ENCODE measurements at regions not wholly inside any gene's neighbourhood (a gene's known extent, or its start where the extent isn't known, plus 50 kb on each side); places are given as distances from the start of the nearest gene placed in this dataset.
"Not testable (repeated sequence)": the region's sequence is repeated elsewhere in the genome, so short reads cannot be mapped to it uniquely, and the experiment has no call there.

DNA sequence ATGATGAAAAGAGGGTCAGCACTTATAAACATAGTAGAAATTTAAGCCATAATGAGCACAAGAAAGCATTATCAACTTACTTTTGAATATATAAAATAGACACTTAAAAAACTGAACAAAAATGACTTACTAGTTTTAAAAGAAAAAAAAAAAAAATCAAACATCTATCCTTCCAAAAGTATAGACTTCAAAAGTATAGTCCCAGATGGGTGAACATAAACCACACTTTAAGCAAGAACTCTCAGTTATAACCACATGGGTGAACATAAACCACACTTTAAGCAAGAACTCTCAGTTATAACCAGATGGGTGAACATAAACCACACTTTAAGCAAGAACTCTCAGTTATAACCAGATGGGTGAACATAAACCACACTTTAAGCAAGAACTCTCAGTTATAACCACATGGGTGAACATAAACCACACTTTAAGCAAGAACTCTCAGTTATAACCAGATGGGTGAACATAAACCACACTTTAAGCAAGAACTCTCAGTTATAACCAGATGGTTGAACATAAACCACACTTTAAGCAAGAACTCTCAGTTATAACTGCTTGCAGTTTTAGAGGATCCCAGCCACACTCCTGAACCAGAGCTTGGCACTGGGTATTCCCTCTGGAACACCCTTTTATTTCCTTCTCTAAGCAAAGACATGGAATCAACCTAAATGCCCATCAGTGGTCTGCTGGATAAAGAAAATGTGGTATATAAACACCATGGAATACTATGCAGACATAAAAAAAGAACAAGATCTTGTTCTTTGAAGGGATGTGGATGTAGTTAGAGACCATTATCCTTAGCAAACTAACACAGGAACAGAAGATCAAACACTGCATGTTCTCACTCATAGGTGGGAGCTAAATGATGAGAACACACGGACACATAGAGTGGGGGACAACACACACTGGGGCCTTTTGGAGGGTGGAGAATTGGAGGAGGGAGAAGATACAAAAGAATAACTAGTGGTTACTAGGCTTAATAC is 82.6 kb upstream of the AGAP9 start:
- H3K36me3 ChIP-seq; intact Hi-C loops (cut with DNase I); ATAC-seq; DNase-seq; H3K9me3 ChIP-seq; H3K4me1 ChIP-seq; H3K27me3 ChIP-seq; H3K27ac ChIP-seq; H3K4me3 ChIP-seq: not testable (repeated sequence)

DNA sequence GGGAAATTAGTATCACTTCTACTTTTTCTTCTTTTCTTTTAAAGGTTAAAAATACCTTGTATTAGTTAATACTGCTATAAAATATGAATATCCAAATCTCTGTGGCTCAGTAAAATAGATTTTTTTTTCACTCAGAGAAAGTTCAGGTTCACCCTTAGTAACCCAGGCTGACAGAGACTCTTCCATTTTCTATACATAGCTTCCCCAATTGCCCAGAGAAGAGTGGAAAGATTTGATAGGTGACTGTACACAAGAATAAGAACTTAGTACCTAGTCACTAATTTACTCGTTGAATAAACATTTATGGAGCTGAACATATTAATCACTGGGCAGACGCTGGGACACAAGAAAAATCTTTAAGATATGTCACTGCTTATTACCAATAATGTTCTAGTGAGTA is 77.2 kb upstream of the AGAP9 start:
- H3K27me3 ChIP-seq; intact Hi-C loops (cut with DNase I); H3K4me3 ChIP-seq; H3K36me3 ChIP-seq; ATAC-seq; H3K9me3 ChIP-seq; H3K27ac ChIP-seq; DNase-seq; H3K4me1 ChIP-seq: not testable (repeated sequence)

DNA sequence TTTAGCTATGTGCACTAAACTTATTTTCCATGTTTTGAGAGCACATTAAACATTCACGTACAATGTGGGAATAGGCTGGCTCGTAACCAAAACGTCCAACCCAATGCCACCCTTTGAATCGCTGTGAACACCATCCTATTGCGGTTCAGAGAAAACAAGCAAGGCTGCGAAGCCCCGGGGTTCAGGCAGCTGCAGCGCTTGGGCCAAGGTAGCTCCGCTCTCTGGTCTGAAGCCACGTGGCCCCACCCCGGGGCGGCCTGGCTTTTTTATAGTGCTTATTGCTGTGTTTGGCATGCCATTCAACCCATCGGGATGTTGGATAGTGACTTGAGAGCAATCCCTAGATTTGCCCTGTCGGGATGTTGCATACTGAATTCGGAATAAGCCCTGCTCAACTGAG is 76.7 kb upstream of the AGAP9 start:
- intact Hi-C loops (cut with DNase I); H3K27ac ChIP-seq; H3K27me3 ChIP-seq; ATAC-seq; H3K9me3 ChIP-seq; H3K4me1 ChIP-seq; DNase-seq; H3K4me3 ChIP-seq; H3K36me3 ChIP-seq: not testable (repeated sequence)

DNA sequence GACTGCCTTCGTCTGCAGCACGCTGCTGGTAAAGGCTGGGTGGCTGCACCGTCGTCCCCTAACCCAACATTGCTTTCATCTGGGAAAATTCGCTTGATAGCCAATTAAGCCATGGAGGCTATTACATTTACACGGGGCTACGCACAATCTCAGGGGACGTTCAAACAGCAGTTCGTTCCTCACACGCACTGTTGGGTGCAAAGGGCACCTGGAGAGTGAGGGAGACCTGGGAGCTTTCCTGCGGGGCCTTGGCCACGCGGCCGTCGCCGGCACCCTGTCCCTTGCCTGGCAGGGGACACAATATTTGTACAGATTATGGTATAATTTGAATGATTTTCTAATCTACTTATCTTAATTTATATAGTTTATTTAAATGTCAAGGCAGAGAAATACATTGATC is 76.2 kb upstream of the AGAP9 start:
- H3K9me3 ChIP-seq; H3K4me3 ChIP-seq; H3K36me3 ChIP-seq; H3K27ac ChIP-seq; DNase-seq; intact Hi-C loops (cut with DNase I); H3K4me1 ChIP-seq; ATAC-seq; H3K27me3 ChIP-seq: not testable (repeated sequence)

DNA sequence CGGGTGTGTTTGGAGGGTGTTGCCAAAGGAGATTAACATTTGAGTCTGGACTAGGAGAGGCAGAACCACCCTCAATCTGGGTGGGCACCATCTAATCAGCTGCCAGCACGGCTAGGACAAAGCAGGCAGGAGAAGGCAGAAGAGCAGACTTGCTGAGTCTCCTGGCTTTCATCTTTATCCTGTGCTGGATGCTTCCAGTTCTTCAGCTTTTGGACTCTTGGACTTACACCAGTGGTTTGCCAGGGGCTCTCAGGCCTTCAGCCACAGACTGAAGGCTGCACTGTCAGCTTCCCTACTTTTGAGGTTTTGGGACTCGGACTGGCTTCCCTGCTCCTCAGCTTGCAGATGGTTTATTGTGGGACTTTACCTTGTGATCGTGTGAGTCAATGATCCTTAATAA is 70.4 kb upstream of the AGAP9 start:
- ATAC-seq; H3K4me3 ChIP-seq; H3K36me3 ChIP-seq; H3K4me1 ChIP-seq; DNase-seq; H3K27ac ChIP-seq; H3K9me3 ChIP-seq; intact Hi-C loops (cut with DNase I); H3K27me3 ChIP-seq: not testable (repeated sequence)

DNA sequence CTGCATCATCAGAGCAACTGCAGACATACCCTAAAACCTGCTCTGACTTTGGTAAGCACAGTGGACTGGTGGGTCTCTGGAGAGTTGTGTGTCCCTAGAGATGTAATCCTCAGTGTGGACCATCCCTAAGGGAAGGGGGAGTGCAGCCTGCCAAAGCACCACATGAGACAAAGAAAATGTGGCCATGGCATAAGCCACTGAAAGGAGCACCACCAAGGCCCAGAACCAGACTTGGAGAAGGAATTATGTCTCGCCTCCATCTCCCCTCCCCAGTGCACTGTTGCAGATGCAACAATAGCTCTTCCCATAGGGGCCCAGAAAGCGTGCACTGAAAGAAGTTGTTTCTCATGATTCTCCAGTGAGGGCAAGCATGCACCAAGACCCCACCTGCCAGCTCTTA is 69.7 kb upstream of the AGAP9 start:
- H3K9me3 ChIP-seq; H3K4me1 ChIP-seq; H3K27me3 ChIP-seq; intact Hi-C loops (cut with DNase I); ATAC-seq; H3K27ac ChIP-seq; H3K36me3 ChIP-seq; DNase-seq; H3K4me3 ChIP-seq: not testable (repeated sequence)

DNA sequence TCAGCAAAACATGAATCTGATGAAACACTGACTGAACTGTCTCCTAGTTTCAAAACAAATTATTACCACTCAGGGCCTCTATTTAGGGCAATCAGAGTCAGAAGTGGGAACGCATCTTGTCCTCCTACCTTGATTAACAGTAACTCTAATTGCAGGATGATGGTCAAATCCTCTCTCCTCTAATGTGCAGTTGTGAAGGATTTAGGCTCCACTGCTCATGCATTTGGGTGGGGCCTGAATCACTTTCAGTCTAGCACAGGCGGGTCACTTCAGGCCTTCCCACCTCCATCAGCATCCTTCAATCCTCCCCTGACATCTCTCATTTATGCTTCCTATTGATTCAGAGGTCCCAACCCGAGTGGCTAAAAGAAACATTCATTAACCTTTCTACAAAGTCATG is 67.5 kb upstream of the AGAP9 start:
- ATAC-seq; intact Hi-C loops (cut with DNase I); H3K27ac ChIP-seq; H3K4me3 ChIP-seq; H3K9me3 ChIP-seq; H3K4me1 ChIP-seq; DNase-seq; H3K27me3 ChIP-seq; H3K36me3 ChIP-seq: not testable (repeated sequence)

DNA sequence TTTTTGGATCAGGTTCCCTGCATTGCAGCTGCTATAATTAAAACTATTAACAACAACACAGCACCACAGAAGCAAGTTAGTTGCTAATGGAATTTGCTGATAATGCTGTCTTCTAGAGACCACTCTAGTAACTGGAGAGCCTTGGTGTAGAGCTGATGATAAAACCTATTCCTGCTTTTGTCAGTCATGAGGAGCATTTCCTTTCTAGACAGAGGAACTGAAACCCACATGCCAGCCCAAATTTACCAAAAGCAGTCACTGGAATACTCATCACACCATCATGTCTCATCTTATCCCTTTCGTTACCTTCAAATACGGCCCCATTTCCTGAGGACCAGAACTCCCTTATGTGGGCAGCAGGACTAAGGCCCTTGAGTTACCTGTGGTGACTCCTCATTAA is 67.1 kb upstream of the AGAP9 start:
- DNase-seq; H3K9me3 ChIP-seq; H3K27ac ChIP-seq; H3K4me1 ChIP-seq; H3K4me3 ChIP-seq; H3K27me3 ChIP-seq; intact Hi-C loops (cut with DNase I); H3K36me3 ChIP-seq: not testable (repeated sequence)
- peak; percentile 36 for ATAC-seq

DNA sequence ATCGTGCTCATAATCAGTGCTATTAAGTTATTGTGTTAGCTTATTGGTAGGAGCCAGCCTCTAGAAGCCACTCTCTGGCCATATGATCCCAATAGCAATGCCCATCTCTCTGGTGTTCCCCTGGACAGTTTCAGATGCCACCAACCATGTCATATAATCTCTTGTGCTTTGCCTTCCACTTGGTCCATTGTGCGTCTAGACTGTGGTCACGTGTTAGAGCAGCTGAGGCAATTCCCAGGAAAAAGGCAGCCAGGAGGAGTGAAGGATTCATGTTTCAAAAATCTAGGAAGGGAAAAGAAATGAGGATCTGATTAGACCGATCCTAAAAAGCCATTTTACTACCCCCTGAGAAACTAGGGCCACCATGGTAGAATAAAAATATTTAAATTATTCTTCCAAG is 58.6 kb upstream of the AGAP9 start:
- H3K27ac ChIP-seq; DNase-seq; H3K4me3 ChIP-seq; H3K4me1 ChIP-seq; H3K9me3 ChIP-seq; ATAC-seq; H3K36me3 ChIP-seq; H3K27me3 ChIP-seq; intact Hi-C loops (cut with DNase I): not testable (repeated sequence)

DNA sequence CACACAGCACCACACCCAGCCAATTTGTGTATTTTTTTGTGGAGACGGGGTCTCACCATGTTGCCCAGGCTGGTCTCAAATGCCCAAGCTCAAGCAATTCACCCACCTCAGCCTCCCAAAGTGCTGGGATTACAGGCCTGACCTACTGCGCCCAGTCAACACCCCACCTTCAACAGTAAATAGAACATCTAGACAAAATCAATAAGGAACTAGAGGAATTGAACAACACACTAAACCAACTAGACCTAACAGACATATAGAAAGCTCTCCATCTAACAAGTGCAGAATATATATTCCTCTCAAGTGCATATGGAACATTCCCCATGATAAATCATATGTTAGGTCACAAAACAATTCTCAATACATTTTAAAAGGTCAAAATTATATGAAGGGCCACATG is 56.6 kb upstream of the AGAP9 start:
- intact Hi-C loops (cut with DNase I); H3K9me3 ChIP-seq; H3K27ac ChIP-seq; ATAC-seq; H3K27me3 ChIP-seq; H3K4me1 ChIP-seq; DNase-seq; H3K4me3 ChIP-seq; H3K36me3 ChIP-seq: not testable (repeated sequence)

DNA sequence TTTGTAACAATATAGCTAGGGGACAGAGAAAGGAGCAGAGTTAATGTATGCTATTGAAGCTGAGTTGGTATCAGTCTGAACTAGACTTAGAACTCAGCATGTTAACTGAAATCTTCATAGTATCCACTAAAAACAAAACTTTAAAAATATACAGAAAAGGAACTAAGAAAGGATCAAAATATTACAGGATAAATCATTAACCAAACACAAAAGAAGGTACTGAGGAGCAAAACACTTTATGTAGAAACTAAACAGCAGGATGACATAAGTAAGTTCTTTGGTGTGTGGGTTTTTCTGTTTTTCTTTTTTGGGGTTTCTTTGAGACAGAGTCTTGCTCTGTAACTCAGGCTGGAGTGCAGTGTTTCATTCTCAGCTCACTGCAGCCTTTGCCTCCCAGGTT is 55.1 kb upstream of the AGAP9 start:
- H3K9me3 ChIP-seq; H3K4me3 ChIP-seq; H3K27me3 ChIP-seq; intact Hi-C loops (cut with DNase I); H3K4me1 ChIP-seq; H3K36me3 ChIP-seq; ATAC-seq; DNase-seq; H3K27ac ChIP-seq: not testable (repeated sequence)
